MV-4-11 (cell line): ENCODE measurements at regions not wholly inside any gene's neighbourhood (a gene's known extent, or its start where the extent isn't known, plus 50 kb on each side); places are given as distances from the start of the nearest gene placed in this dataset.
A peak's percentile ranks its signal among the peaks of the same experiment; 100 is the strongest.

Source experiments
- DNase-seq: peaks from one replicate; lab custom pipeline; 2025; lab: John Stamatoyannopoulos, UW

GRCh38 chr2:129438501-129439057 is 540.9 kb upstream of the RAB6C start:
- DNase-seq = no peak

GRCh38 chr2:129439406-129440302 is 539.8 kb upstream of the RAB6C start:
- DNase-seq = no peak

GRCh38 chr2:129441610-129442009 is 537.9 kb upstream of the RAB6C start:
- no peak for DNase-seq

GRCh38 chr2:129443235-129443864 is 536.1 kb upstream of the RAB6C start:
- DNase-seq = peak; percentile 50

GRCh38 chr2:129443865-129444739 is 535.4 kb upstream of the RAB6C start:
- no peak for DNase-seq

- DNase-seq = no peak
These were observed 534.7 kb upstream of the RAB6C start for GRCh38 chr2:129444751-129445150.

GRCh38 chr2:129456691-129457090 is 522.8 kb upstream of the RAB6C start:
- no peak for DNase-seq

GRCh38 chr2:129457277-129457818 is 522.1 kb upstream of the RAB6C start:
- DNase-seq = no peak

- DNase-seq = no peak
These were observed 521.5 kb upstream of the RAB6C start for GRCh38 chr2:129458006-129458405.

GRCh38 chr2:129458436-129458835 is 521.0 kb upstream of the RAB6C start:
- peak; percentile 51 for DNase-seq

- peak; percentile 83 for DNase-seq
These were observed 520.1 kb upstream of the RAB6C start for GRCh38 chr2:129459200-129459876.

- DNase-seq = no peak
These were observed 519.6 kb upstream of the RAB6C start for GRCh38 chr2:129459881-129460280.

- DNase-seq = no peak
These were observed 518.9 kb upstream of the RAB6C start for GRCh38 chr2:129460299-129461198.

- DNase-seq = no peak
These were observed 517.1 kb upstream of the RAB6C start for GRCh38 chr2:129462349-129462748.

- DNase-seq = no peak
These were observed 516.5 kb upstream of the RAB6C start for GRCh38 chr2:129462967-129463366.

- peak; percentile 97 for DNase-seq
These were observed 515.4 kb upstream of the RAB6C start for GRCh38 chr2:129464036-129464435.

- no peak for DNase-seq
These were observed 514.8 kb upstream of the RAB6C start for GRCh38 chr2:129464631-129465030.

GRCh38 chr2:129465045-129465444 is 514.4 kb upstream of the RAB6C start:
- no peak for DNase-seq

- DNase-seq = no peak
These were observed 513.1 kb upstream of the RAB6C start for GRCh38 chr2:129466389-129466788.
